Liver (tissue), 3 donors: ENCODE measurements at regions not wholly inside any gene's neighbourhood (a gene's known extent, or its start where the extent isn't known, plus 50 kb on each side); places are given as distances from the start of the nearest gene placed in this dataset.

ENCODE experiments used
- ATF3 ChIP-seq: IDR thresholded peaks from 2 replicates; pipeline ENCODE4 v1.6.1; 2016; ENCODE audit warnings: antibody characterized with exemption
- CTCF ChIP-seq: fragments of 150-350 bp; IDR thresholded peaks from 2 replicates; pipeline ENCODE4 v1.5.1; 2017; ENCODE audit warnings: improper control_type of control experiment, low read depth, low read length; ENCODE audit not compliant: missing input control
- HNF4G ChIP-seq: IDR thresholded peaks from 2 replicates; pipeline ENCODE4 v1.6.1; 2016; ENCODE audit warnings: antibody characterized with exemption
- JUND ChIP-seq, 2 donors: IDR thresholded peaks; 2 replicates each; pipeline ENCODE4 v1.6.1; 2016; ENCODE audit warnings: antibody characterized with exemption in 2 of 2
- RXRA ChIP-seq, 2 donors: IDR thresholded peaks; 2 replicates each; pipeline ENCODE4 v1.6.1; 2017 to 2018; ENCODE audit warnings: antibody characterized with exemption in 2 of 2, mild to moderate bottlenecking in 1 of 2
- SP1 ChIP-seq: IDR thresholded peaks from 2 replicates; pipeline ENCODE4 v1.6.1; 2018; ENCODE audit warnings: antibody characterized with exemption, mild to moderate bottlenecking
- YY1 ChIP-seq: IDR thresholded peaks from 2 replicates; pipeline ENCODE4 v1.6.1; 2016; ENCODE audit warnings: antibody characterized with exemption, mild to moderate bottlenecking
- TF ChIP-seq, protein P1 (sequence below): IDR thresholded peaks from 2 replicates; pipeline ENCODE4 v1.6.1; 2016; ENCODE audit warnings: antibody characterized with exemption
- TF ChIP-seq, protein P2 (sequence below): IDR thresholded peaks from 2 replicates; pipeline ENCODE4 v1.6.1; 2016; ENCODE audit warnings: antibody characterized with exemption
- donor health status: healthy.
- donor health status: healthy.

GRCh38 chr21:22806278-22806677 is 1808.1 kb downstream of the NCAM2 start:
- no peak for TF ChIP-seq JUND (IDR thresholded peaks at IDR 0.05)
- TF ChIP-seq CTCF = no peak
- no peak for TF ChIP-seq HNF4G
- TF ChIP-seq, protein P1, sequence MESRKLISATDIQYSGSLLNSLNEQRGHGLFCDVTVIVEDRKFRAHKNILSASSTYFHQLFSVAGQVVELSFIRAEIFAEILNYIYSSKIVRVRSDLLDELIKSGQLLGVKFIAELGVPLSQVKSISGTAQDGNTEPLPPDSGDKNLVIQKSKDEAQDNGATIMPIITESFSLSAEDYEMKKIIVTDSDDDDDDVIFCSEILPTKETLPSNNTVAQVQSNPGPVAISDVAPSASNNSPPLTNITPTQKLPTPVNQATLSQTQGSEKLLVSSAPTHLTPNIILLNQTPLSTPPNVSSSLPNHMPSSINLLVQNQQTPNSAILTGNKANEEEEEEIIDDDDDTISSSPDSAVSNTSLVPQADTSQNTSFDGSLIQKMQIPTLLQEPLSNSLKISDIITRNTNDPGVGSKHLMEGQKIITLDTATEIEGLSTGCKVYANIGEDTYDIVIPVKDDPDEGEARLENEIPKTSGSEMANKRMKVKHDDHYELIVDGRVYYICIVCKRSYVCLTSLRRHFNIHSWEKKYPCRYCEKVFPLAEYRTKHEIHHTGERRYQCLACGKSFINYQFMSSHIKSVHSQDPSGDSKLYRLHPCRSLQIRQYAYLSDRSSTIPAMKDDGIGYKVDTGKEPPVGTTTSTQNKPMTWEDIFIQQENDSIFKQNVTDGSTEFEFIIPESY = no peak
- no peak for TF ChIP-seq ATF3
- no peak for TF ChIP-seq SP1
- TF ChIP-seq RXRA (IDR thresholded peaks at IDR 0.05) = no peak
- no peak for TF ChIP-seq YY1
- TF ChIP-seq, protein P2, sequence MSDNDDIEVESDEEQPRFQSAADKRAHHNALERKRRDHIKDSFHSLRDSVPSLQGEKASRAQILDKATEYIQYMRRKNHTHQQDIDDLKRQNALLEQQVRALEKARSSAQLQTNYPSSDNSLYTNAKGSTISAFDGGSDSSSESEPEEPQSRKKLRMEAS = no peak
